HFF-Myc (cell line): ENCODE measurements at regions not wholly inside any gene's neighbourhood (a gene's known extent, or its start where the extent isn't known, plus 50 kb on each side); places are given as distances from the start of the nearest gene placed in this dataset.

Experiments
- DNase-seq: peaks from one replicate; pipeline ENCODE4 v3.0.0-alpha.2; 2011; ENCODE audit warnings: low read depth; ENCODE audit errors: extremely low read depth
- H3K4me3 ChIP-seq: replicated peaks from 2 replicates; pipeline ENCODE4 v1.5.1; 2011; ENCODE audit warnings: low read depth, mild to moderate bottlenecking, control low read depth, low read length
- TF ChIP-seq, protein P1 (sequence below): IDR thresholded peaks from 2 replicates; pipeline ENCODE4 v1.5.1; 2012; ENCODE audit warnings: mild to moderate bottlenecking, low read depth, low read length, control low read depth; ENCODE audit errors: missing control alignments

DNA sequence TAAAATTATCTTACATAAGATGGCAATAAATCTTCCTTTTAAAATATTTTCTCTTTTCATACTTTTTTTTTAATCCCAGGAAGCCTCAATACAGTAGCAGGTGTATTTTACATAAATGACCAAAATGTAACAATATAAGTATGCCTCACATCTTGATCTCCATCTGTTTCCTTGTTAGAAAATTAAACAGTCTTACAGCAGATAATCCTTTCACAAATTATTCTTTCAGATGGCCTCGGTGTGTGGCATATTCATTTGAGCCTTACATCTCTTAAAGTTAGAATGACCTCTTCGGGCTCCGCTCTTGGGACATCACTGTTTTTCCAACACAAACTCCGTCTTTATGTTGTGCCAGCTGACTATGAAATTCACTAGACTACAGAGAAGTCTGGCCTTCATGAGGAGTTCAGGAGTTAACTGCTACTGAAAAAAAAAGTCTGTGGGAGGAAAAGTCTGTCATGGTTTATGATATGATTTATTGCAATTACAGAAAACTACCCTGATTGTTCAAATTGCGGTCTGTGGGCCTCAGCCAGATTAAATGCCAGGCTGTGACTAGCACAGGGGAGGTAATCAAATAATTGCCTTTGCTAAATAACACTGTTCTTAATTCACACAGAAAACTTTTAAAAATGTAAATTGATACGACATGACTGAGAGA, 292.9 kb upstream of the PUM3 start:
- TF ChIP-seq, protein P1, sequence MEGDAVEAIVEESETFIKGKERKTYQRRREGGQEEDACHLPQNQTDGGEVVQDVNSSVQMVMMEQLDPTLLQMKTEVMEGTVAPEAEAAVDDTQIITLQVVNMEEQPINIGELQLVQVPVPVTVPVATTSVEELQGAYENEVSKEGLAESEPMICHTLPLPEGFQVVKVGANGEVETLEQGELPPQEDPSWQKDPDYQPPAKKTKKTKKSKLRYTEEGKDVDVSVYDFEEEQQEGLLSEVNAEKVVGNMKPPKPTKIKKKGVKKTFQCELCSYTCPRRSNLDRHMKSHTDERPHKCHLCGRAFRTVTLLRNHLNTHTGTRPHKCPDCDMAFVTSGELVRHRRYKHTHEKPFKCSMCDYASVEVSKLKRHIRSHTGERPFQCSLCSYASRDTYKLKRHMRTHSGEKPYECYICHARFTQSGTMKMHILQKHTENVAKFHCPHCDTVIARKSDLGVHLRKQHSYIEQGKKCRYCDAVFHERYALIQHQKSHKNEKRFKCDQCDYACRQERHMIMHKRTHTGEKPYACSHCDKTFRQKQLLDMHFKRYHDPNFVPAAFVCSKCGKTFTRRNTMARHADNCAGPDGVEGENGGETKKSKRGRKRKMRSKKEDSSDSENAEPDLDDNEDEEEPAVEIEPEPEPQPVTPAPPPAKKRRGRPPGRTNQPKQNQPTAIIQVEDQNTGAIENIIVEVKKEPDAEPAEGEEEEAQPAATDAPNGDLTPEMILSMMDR = no peak
- no peak for DNase-seq
- no peak overlapping the region for H3K4me3 ChIP-seq

DNA sequence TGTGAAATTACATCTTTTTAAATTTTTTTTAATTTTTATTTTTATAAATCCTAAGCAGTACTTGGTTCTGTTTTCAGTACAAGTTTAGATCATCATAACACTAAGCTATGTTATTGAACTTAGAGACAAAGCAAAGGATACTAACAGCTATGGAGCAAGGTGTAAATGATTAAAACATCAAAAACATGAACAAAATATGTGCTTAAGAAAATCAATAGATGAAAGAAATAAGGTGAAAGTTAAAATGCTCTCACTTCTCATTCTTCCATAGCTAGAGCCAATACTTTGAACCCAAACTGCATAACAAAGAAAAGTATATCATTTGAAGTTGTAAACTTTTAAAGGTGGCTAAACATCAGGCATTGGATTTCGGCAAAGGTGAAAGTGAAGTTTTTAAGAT, 292.3 kb upstream of the PUM3 start:
- TF ChIP-seq, protein P1 = no peak
- H3K4me3 ChIP-seq = no peak overlapping the region
- no peak for DNase-seq

DNA sequence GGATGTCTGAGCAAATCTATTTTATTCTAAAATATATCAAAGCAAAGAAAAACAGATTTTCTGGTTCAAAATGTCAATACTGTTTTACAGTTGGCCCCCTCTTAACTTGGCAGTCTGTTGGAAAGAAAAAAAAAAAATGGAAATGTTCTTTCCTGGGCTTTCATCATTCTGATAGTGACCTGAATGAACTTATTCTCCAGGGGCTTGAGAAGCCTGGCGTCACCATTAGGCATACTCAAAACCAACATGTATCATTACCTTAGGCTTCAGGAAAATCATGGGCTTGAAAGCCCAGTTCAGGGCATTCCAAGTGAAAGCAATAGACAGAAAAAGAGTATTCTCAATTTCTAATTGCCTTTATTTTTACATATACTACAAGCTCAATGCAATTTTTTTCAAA, 283.7 kb upstream of the PUM3 start:
- no peak for DNase-seq
- TF ChIP-seq, protein P1 = no peak
- no peak overlapping the region for H3K4me3 ChIP-seq

DNA sequence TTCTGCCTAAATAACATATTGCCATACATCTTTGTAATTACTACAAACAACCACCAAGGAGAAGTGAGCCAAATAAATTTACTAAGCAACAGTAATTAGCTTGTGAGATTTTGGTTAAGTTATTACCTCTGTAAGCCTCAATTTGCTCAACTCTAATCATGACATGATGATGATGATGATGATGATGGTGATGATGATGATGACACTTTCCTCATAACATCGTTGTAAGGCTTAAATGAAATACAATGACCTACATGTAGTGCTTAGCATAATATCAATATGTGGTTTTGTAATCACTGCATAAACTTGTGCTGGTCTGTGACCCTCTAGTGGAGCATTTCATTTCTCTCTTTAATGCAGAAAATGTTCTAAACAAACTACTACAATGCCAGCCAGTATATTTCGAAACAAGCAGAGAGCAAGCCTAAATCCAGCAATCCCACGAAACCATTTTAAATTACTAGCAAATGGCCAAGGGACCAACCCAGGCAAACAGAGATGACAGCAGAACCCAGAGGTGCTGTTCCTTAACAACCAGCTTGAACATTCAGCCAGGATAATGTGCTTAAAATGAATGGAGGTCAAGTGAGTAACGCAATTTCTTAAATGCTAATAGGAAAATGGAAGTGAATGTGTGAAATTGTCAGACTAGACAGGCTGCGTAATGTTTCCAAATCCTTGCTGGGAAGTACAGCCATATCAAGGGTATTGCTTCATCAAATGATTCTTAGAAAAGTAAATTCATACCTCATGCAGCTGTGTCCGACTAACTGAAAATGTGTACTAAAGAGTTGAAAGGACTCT, 281.9 kb upstream of the PUM3 start:
- no peak overlapping the region for H3K4me3 ChIP-seq
- TF ChIP-seq, protein P1 = no peak
- DNase-seq = no peak

DNA sequence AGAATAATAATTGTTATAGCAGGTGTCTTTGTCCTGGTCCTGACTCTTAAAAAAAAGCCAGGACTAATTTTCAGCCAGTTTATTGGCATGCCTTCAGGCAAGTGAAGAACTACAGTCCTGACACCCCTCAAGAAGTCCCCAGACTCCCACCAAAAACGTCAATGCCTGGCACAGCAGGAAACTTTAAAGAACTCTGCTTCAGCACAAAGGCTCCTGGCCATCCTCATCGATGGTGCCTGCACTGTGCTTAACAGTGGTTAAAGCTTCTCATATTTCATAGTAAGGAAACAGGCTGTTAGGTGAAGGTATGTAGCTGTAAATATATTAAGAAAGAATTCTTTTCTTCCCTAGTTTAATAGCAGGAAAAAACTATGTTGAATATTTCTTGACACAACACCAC, 280.1 kb upstream of the PUM3 start:
- TF ChIP-seq, protein P1 = no peak
- H3K4me3 ChIP-seq = no peak overlapping the region
- no peak for DNase-seq

DNA sequence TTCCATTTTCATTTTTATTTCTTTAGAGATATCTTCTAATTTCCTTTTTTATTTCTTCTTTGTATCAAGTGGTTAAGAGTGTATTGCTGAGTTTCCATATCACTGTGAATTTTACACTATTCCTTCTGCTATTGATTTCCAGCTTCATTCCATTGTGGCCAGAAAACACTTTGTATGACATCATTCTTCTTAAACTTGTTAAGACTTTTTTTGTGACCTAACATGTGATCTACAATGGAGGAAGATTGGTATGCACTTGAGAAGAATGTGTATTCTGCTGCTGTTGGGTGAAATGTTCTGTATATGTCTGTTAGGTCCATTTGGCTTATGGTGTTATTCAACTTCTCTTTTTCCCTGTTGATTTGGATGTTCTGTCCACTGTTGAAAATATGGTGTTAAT, 274.2 kb upstream of the PUM3 start:
- no peak for DNase-seq
- H3K4me3 ChIP-seq = no peak overlapping the region
- TF ChIP-seq, protein P1 = no peak
